H1 (cell line): ENCODE measurements at regions not wholly inside any gene's neighbourhood (a gene's known extent, or its start where the extent isn't known, plus 50 kb on each side); places are given as distances from the start of the nearest gene placed in this dataset.
"Not testable (repeated sequence)": the region's sequence is repeated elsewhere in the genome, so short reads cannot be mapped to it uniquely, and the experiment has no call there.

Experiments
- CBX5 ChIP-seq: fragments of 300-800, 300-1000 bp; sonication (generic); IDR thresholded peaks from 2 replicates; pipeline ENCODE4 v1.7.1; 2016; ENCODE audit warnings: antibody characterized with exemption, low read length, low read depth
- CHD2 ChIP-seq: IDR thresholded peaks from 2 replicates; pipeline ENCODE4 v1.6.1; 2012; ENCODE audit warnings: low read length, improper control_type of control experiment
- EP300 ChIP-seq, 2 experiments: IDR thresholded peaks; 1 replicate in 1 of 2; 2 replicates in 1 of 2; pipeline ENCODE4 v1.6.1; 2011 to 2012; ENCODE audit warnings: low read depth in 2 of 2, low read length in 2 of 2, mild to moderate bottlenecking in 2 of 2, borderline replicate concordance in 1 of 2, inconsistent platforms in 1 of 2, moderate library complexity in 1 of 2
- MAX ChIP-seq: IDR thresholded peaks from 2 replicates; pipeline ENCODE4 v1.6.1; 2012; ENCODE audit warnings: inconsistent platforms
- POLR2AphosphoS5 ChIP-seq: IDR thresholded peaks from 2 replicates; pipeline ENCODE4 v1.6.1; 2011; ENCODE audit warnings: low read depth, low read length
- RFX5 ChIP-seq: IDR thresholded peaks from 2 replicates; pipeline ENCODE4 v1.6.1; 2011; ENCODE audit warnings: low read depth, low read length, improper control_type of control experiment, borderline replicate concordance

- not testable (repeated sequence) for TF ChIP-seq RFX5; POLR2AphosphoS5; CBX5; EP300 (IDR thresholded peaks at IDR 0.05; ENCODE audit: borderline replicate concordance in 1 of 2, low read depth in 2 of 2, low read length in 2 of 2); MAX; CHD2
These were observed 331.8 kb upstream of the PRR16 start for GRCh38 chr5:120132347-120132746.
